ENCODE measurements at regions not wholly inside any gene's neighbourhood (a gene's known extent, or its start where the extent isn't known, plus 50 kb on each side); places are given as distances from the start of the nearest gene placed in this dataset.
"Not testable (repeated sequence)": the region's sequence is repeated elsewhere in the genome, so short reads cannot be mapped to it uniquely, and the experiment has no call there.

- H3K27me3 Mint-ChIP-seq = no peaks in the 10 kb centered on the region
- no peaks in the 10 kb centered on the region for H3K36me3 Mint-ChIP-seq (ENCODE audit: low read depth)
- no peak overlapping the region for H3K4me3 Mint-ChIP-seq
- H3K9me3 Mint-ChIP-seq = peaks cover 15% of the 10 kb centered on the region
- H3K27ac Mint-ChIP-seq = no peak overlapping the region
- no peaks in the 10 kb centered on the region for H3K4me1 Mint-ChIP-seq (ENCODE audit: low read depth)
Observed at GRCh38 chr18:60075477-60075876, 175.7 kb downstream of the PMAIP1 start.

- Mint-ChIP-seq H3K36me3 (ENCODE audit: low read depth) (no peaks in the 10 kb centered on the region), H3K4me3 (no peak overlapping the region), H3K4me1 (ENCODE audit: low read depth) (no peaks in the 10 kb centered on the region), H3K27me3 (peaks cover 5% of the 10 kb centered on the region), H3K27ac (no peak overlapping the region), H3K9me3 (no peaks in the 10 kb centered on the region)
Observed at GRCh38 chr18:60070631-60071030, 170.8 kb downstream of the PMAIP1 start.

- no peaks in the 10 kb centered on the region for H3K9me3 Mint-ChIP-seq
- no peak overlapping the region for H3K27ac Mint-ChIP-seq
- H3K4me1 Mint-ChIP-seq (ENCODE audit: low read depth) = no peaks in the 10 kb centered on the region
- H3K27me3 Mint-ChIP-seq = peaks cover 10% of the 10 kb centered on the region
- no peaks in the 10 kb centered on the region for H3K36me3 Mint-ChIP-seq (ENCODE audit: low read depth)
- no peak overlapping the region for H3K4me3 Mint-ChIP-seq
Observed at GRCh38 chr18:60069145-60069544, 169.3 kb downstream of the PMAIP1 start.

GRCh38 chr18:60067426-60068210 is 167.8 kb downstream of the PMAIP1 start:
- H3K4me3 Mint-ChIP-seq = no peak overlapping the region
- H3K9me3 Mint-ChIP-seq = no peaks in the 10 kb centered on the region
- H3K27me3 Mint-ChIP-seq = peaks cover 10% of the 10 kb centered on the region
- no peaks in the 10 kb centered on the region for H3K4me1 Mint-ChIP-seq (ENCODE audit: low read depth)
- no peaks in the 10 kb centered on the region for H3K36me3 Mint-ChIP-seq (ENCODE audit: low read depth)
- H3K27ac Mint-ChIP-seq = no peak overlapping the region

- no peak overlapping the region for H3K4me3 Mint-ChIP-seq
- H3K36me3 Mint-ChIP-seq (ENCODE audit: low read depth) = no peaks in the 10 kb centered on the region
- no peaks in the 10 kb centered on the region for H3K4me1 Mint-ChIP-seq (ENCODE audit: low read depth)
- no peaks in the 10 kb centered on the region for H3K9me3 Mint-ChIP-seq
- H3K27me3 Mint-ChIP-seq = peaks cover 10% of the 10 kb centered on the region
- no peak overlapping the region for H3K27ac Mint-ChIP-seq
Observed at GRCh38 chr18:60066219-60066975, 166.6 kb downstream of the PMAIP1 start.

- Mint-ChIP-seq H3K4me1 (ENCODE audit: low read depth) (no peaks in the 10 kb centered on the region), H3K4me3 (no peak overlapping the region), H3K27ac (no peak overlapping the region), H3K27me3 (peaks cover 10% of the 10 kb centered on the region), H3K9me3 (no peaks in the 10 kb centered on the region), H3K36me3 (ENCODE audit: low read depth) (no peaks in the 10 kb centered on the region)
Observed at GRCh38 chr18:60064271-60064670, 164.5 kb downstream of the PMAIP1 start.

GRCh38 chr18:60062831-60063230 is 163.0 kb downstream of the PMAIP1 start:
- not testable (repeated sequence) for H3K4me3 Mint-ChIP-seq; H3K36me3 Mint-ChIP-seq (ENCODE audit: low read depth); H3K4me1 Mint-ChIP-seq (ENCODE audit: low read depth); H3K27ac Mint-ChIP-seq; H3K9me3 Mint-ChIP-seq; H3K27me3 Mint-ChIP-seq

GRCh38 chr18:60062396-60062795 is 162.6 kb downstream of the PMAIP1 start:
- H3K36me3 Mint-ChIP-seq (ENCODE audit: low read depth) = no peaks in the 10 kb centered on the region
- H3K4me3 Mint-ChIP-seq = no peak overlapping the region
- H3K27me3 Mint-ChIP-seq = peaks cover 6% of the 10 kb centered on the region
- H3K4me1 Mint-ChIP-seq (ENCODE audit: low read depth) = no peaks in the 10 kb centered on the region
- no peak overlapping the region for H3K27ac Mint-ChIP-seq
- H3K9me3 Mint-ChIP-seq = no peaks in the 10 kb centered on the region

GRCh38 chr18:60060578-60060977 is 160.8 kb downstream of the PMAIP1 start:
- no peak overlapping the region for H3K27ac Mint-ChIP-seq
- H3K4me1 Mint-ChIP-seq (ENCODE audit: low read depth) = no peaks in the 10 kb centered on the region
- H3K27me3 Mint-ChIP-seq = peaks cover 6% of the 10 kb centered on the region
- no peaks in the 10 kb centered on the region for H3K36me3 Mint-ChIP-seq (ENCODE audit: low read depth)
- H3K4me3 Mint-ChIP-seq = no peak overlapping the region
- no peaks in the 10 kb centered on the region for H3K9me3 Mint-ChIP-seq

GRCh38 chr18:60060026-60060425 is 160.2 kb downstream of the PMAIP1 start:
- Mint-ChIP-seq H3K4me3 (no peak overlapping the region), H3K27ac (no peak overlapping the region), H3K9me3 (no peaks in the 10 kb centered on the region), H3K36me3 (ENCODE audit: low read depth) (no peaks in the 10 kb centered on the region), H3K4me1 (ENCODE audit: low read depth) (no peaks in the 10 kb centered on the region), H3K27me3 (peaks cover 6% of the 10 kb centered on the region)

- Mint-ChIP-seq H3K4me1 (ENCODE audit: low read depth) (no peaks in the 10 kb centered on the region), H3K27ac (no peak overlapping the region), H3K36me3 (ENCODE audit: low read depth) (no peaks in the 10 kb centered on the region), H3K27me3 (peaks cover 1% of the 10 kb centered on the region), H3K9me3 (no peaks in the 10 kb centered on the region), H3K4me3 (no peak overlapping the region)
Observed at GRCh38 chr18:60059216-60059615, 159.4 kb downstream of the PMAIP1 start.

- H3K27me3 Mint-ChIP-seq = no peaks in the 10 kb centered on the region
- H3K9me3 Mint-ChIP-seq = no peaks in the 10 kb centered on the region
- H3K27ac Mint-ChIP-seq = no peak overlapping the region
- H3K4me3 Mint-ChIP-seq = no peak overlapping the region
- H3K4me1 Mint-ChIP-seq (ENCODE audit: low read depth) = no peaks in the 10 kb centered on the region
- no peaks in the 10 kb centered on the region for H3K36me3 Mint-ChIP-seq (ENCODE audit: low read depth)
Observed at GRCh38 chr18:60053747-60054304, 154.0 kb downstream of the PMAIP1 start.

- Mint-ChIP-seq H3K4me1 (ENCODE audit: low read depth) (no peaks in the 10 kb centered on the region), H3K27me3 (no peaks in the 10 kb centered on the region), H3K36me3 (ENCODE audit: low read depth) (no peaks in the 10 kb centered on the region), H3K4me3 (no peak overlapping the region), H3K9me3 (no peaks in the 10 kb centered on the region), H3K27ac (no peak overlapping the region)
Observed at GRCh38 chr18:60050821-60051220, 151.0 kb downstream of the PMAIP1 start.

GRCh38 chr18:60049172-60049571 is 149.4 kb downstream of the PMAIP1 start:
- Mint-ChIP-seq H3K4me1 (ENCODE audit: low read depth) (no peaks in the 10 kb centered on the region), H3K36me3 (ENCODE audit: low read depth) (no peaks in the 10 kb centered on the region), H3K27me3 (no peaks in the 10 kb centered on the region), H3K27ac (no peak overlapping the region), H3K4me3 (no peak overlapping the region), H3K9me3 (no peaks in the 10 kb centered on the region)

GRCh38 chr18:60047556-60047955 is 147.8 kb downstream of the PMAIP1 start:
- Mint-ChIP-seq H3K27me3 (no peaks in the 10 kb centered on the region), H3K4me3 (no peak overlapping the region), H3K36me3 (ENCODE audit: low read depth) (no peaks in the 10 kb centered on the region), H3K4me1 (ENCODE audit: low read depth) (no peaks in the 10 kb centered on the region), H3K9me3 (no peaks in the 10 kb centered on the region), H3K27ac (no peak overlapping the region)

Data from stimulated activated naive CD8-positive, alpha-beta T cell treated with anti-CD3 and anti-CD28 coated beads, Interleukin-15, Interleukin-2, amounts not matched to agents 100 ng/mL and 50 ng/mL, for 24 hours (primary cell).